A673 (cell line): ENCODE measurements at regions not wholly inside any gene's neighbourhood (a gene's known extent, or its start where the extent isn't known, plus 50 kb on each side); places are given as distances from the start of the nearest gene placed in this dataset.

Source experiments
- BruUV-seq: library from RNA; stranded (reverse); fragments of 400-500 nt; replicated peaks from 2 replicates; lab custom pipeline; 2021; lab: Mats Ljungman, UMichigan
- CTCF ChIA-PET: fragments of 300-600 bp; sonication (Branson Sonifier 250); formaldehyde crosslinking; loops from one replicate; lab custom pipeline; 2022; ENCODE audit warnings: antibody characterized with exemption; lab: Charles Lee
- POLR2A ChIA-PET: fragments of 300-600 bp; sonication (Branson Sonifier 250); formaldehyde crosslinking; loops from one replicate; lab custom pipeline; 2022; ENCODE audit warnings: antibody characterized with exemption; ENCODE audit not compliant: low non-redundant PET; lab: Charles Lee
- DNase-seq: peaks from one replicate; pipeline ENCODE4 v3.0.0-alpha.2; 2015; ENCODE audit warnings: low spot score
- H3K27ac ChIP-seq: fragments of 200-600 bp; sonication (generic); 2 replicates; pipeline ENCODE4 v1.5.1; 2016; ENCODE audit warnings: mixed run types, low read depth, mild to moderate bottlenecking, mixed read lengths, antibody characterized with exemption, low read length; ENCODE audit not compliant: poor library complexity, severe bottlenecking
- H3K27me3 ChIP-seq: fragments of 200-600 bp; sonication (generic); replicated peaks from 2 replicates; pipeline ENCODE4 v1.6.1; 2017; ENCODE audit warnings: mixed run types, low read depth, mild to moderate bottlenecking, mixed read lengths, antibody characterized with exemption, low read length; ENCODE audit not compliant: insufficient read depth, poor library complexity
- H3K36me3 ChIP-seq: fragments of 200-600 bp; sonication (generic); 2 replicates; pipeline ENCODE4 v1.6.1; 2016; ENCODE audit warnings: mixed run types, mild to moderate bottlenecking, mixed read lengths, antibody characterized with exemption, low read length; ENCODE audit not compliant: insufficient read depth, poor library complexity, severe bottlenecking
- H3K4me1 ChIP-seq: fragments of 200-600 bp; sonication (generic); 2 replicates; pipeline ENCODE4 v1.6.1; 2017; ENCODE audit warnings: mixed run types, mild to moderate bottlenecking, mixed read lengths, antibody characterized with exemption, low read length; ENCODE audit not compliant: insufficient read depth, poor library complexity, severe bottlenecking
- H3K4me3 ChIP-seq: fragments of 200-600 bp; sonication (generic); 2 replicates; pipeline ENCODE4 v1.5.1; 2016; ENCODE audit warnings: low read depth, mixed run types, mild to moderate bottlenecking, mixed read lengths, low read length; ENCODE audit not compliant: poor library complexity, severe bottlenecking
- H3K9me3 ChIP-seq: fragments of 200-600 bp; sonication (generic); 2 replicates; pipeline ENCODE4 v1.6.1; 2016; ENCODE audit warnings: mixed run types, low read depth, mild to moderate bottlenecking, mixed read lengths, antibody characterized with exemption, low read length; ENCODE audit not compliant: poor library complexity, severe bottlenecking
- EZH2 ChIP-seq: fragments of 200-600 bp; sonication (generic); IDR thresholded peaks from 2 replicates; pipeline ENCODE4 v1.6.1; 2017; ENCODE audit warnings: borderline replicate concordance, low read depth, mild to moderate bottlenecking, mixed read lengths, antibody characterized with exemption, low read length; ENCODE audit not compliant: poor library complexity, severe bottlenecking
- intact Hi-C: fragments of 100-400 bp; cut with micrococcal nuclease; formaldehyde crosslinking; loops from one replicate; pipeline ENCODE4 v1.10.0; 2022; ENCODE audit not compliant: unreplicated experiment
- TF ChIP-seq, protein P1 (sequence below): fragments of 300-800, 200-600 bp; sonication (generic); conservative IDR thresholded peaks from 2 replicates; pipeline ENCODE4 v1.5.1; 2017; ENCODE audit warnings: low read depth, mild to moderate bottlenecking, antibody characterized with exemption, low read length, moderate library complexity, mixed read lengths

DNA sequence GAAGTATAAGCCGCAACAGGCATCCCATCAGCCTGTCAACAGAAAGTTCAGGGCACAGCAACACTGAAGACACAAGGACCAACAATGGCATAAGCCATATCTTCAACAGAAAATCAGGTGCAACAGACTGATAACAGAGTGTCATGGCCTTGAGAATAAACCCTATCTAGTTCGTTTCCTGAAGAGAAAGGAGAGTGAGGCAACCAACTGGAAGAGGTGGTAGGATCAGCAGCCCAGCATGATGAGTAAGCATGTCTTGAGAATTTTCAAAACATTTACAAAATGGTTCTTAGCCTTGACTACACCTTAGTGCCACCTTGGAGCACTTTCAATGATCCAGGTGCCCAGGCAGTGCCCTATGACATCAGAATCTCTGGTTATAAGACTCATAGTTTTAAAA is 290.2 kb upstream of the SEMA3C start:
- POLR2A ChIA-PET, result no interaction called here

GRCh38 chr7:81207801-81208200 is 288.9 kb upstream of the SEMA3C start:
- intact Hi-C loops, result no loop called here
- BruUV-seq, result no TSS peak
- no peak for DNase-seq
- ChIA-PET CTCF (no interaction called here), POLR2A (no interaction called here)
- Histone ChIP-seq H3K9me3 (no peaks in the 10 kb centered on the region), H3K4me3 (no peak overlapping the region), H3K27ac (no peak overlapping the region), H3K4me1 (no peaks in the 10 kb centered on the region), H3K36me3 (no peaks in the 10 kb centered on the region), H3K27me3 (no peaks in the 10 kb centered on the region)
- TF ChIP-seq EZH2, result no peak
- TF ChIP-seq, protein P1, sequence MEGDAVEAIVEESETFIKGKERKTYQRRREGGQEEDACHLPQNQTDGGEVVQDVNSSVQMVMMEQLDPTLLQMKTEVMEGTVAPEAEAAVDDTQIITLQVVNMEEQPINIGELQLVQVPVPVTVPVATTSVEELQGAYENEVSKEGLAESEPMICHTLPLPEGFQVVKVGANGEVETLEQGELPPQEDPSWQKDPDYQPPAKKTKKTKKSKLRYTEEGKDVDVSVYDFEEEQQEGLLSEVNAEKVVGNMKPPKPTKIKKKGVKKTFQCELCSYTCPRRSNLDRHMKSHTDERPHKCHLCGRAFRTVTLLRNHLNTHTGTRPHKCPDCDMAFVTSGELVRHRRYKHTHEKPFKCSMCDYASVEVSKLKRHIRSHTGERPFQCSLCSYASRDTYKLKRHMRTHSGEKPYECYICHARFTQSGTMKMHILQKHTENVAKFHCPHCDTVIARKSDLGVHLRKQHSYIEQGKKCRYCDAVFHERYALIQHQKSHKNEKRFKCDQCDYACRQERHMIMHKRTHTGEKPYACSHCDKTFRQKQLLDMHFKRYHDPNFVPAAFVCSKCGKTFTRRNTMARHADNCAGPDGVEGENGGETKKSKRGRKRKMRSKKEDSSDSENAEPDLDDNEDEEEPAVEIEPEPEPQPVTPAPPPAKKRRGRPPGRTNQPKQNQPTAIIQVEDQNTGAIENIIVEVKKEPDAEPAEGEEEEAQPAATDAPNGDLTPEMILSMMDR, result no peak

More for the DNA sequence above, 290.2 kb upstream of the SEMA3C start:
- TF ChIP-seq EZH2, result no peak
- TF ChIP-seq, protein P1, result no peak
- CTCF ChIA-PET, result no interaction called here
- BruUV-seq, result no TSS peak
- Histone ChIP-seq H3K36me3 (no peaks in the 10 kb centered on the region), H3K27me3 (no peaks in the 10 kb centered on the region), H3K4me3 (no peak overlapping the region), H3K9me3 (no peaks in the 10 kb centered on the region), H3K4me1 (no peaks in the 10 kb centered on the region), H3K27ac (no peak overlapping the region)
- intact Hi-C loops, result no loop called here
- no peak for DNase-seq

- no peaks in the 10 kb centered on the region for H3K27me3 ChIP-seq
- TF ChIP-seq, protein P1, result no peak
- TF ChIP-seq EZH2, result no peak
- BruUV-seq, result no TSS peak
- no peaks in the 10 kb centered on the region for H3K4me1 ChIP-seq
- ChIA-PET CTCF (no interaction called here), POLR2A (no interaction called here)
- no peaks in the 10 kb centered on the region for H3K36me3 ChIP-seq
- H3K27ac ChIP-seq, result no peak overlapping the region
- intact Hi-C loops, result no loop called here
- no peaks in the 10 kb centered on the region for H3K9me3 ChIP-seq
- no peak for DNase-seq
- H3K4me3 ChIP-seq, result no peak overlapping the region
Observed at GRCh38 chr7:81206667-81207360, 288.0 kb upstream of the SEMA3C start.
